HFF-Myc (cell line): ENCODE measurements at regions not wholly inside any gene's neighbourhood (a gene's known extent, or its start where the extent isn't known, plus 50 kb on each side); places are given as distances from the start of the nearest gene placed in this dataset.

Source experiments
- DNase-seq: peaks from one replicate; pipeline ENCODE4 v3.0.0-alpha.2; 2011; ENCODE audit warnings: low read depth; ENCODE audit errors: extremely low read depth
- H3K4me3 ChIP-seq: replicated peaks from 2 replicates; pipeline ENCODE4 v1.5.1; 2011; ENCODE audit warnings: low read depth, mild to moderate bottlenecking, control low read depth, low read length
- CTCF ChIP-seq: IDR thresholded peaks from 2 replicates; pipeline ENCODE4 v1.5.1; 2012; ENCODE audit warnings: mild to moderate bottlenecking, low read depth, low read length, control low read depth; ENCODE audit errors: missing control alignments

DNA sequence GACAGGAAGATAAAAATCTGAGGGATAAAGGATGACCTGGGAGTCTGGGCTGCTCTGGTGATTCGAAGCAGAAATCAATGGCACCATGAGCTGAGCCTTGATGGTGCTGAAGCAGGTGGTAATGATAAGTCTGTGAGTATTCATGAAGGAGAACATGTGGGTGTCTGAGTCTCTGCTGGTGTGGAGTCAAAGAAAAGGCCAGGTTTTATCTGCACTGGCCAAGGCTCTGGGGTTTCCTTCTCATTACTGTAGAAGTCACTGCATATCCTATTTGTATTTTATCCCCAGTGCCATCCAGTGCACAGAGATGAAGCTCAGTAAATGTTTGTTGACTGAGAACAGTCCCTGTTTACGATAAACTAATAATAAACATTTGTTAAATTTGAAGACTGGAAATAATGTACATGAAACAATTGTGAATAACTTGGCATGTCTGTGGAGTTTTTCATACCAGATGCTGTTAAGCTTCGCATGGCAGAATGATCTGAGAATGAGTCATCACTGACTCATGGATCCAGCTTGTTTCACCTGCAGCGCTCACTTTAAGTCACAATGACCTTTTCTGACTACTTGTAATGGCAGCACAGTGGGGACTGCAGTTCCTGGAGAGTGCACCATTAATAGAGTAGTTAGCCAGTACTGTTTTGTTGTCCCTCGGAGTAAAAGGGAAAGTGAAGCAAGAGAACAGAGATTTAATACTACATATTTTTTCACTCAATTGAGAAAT is 538.5 kb downstream of the HTR7 start:
- DNase-seq, result peak; percentile 92
- no peak overlapping the region for H3K4me3 ChIP-seq
- no peak for TF ChIP-seq CTCF

- no peak for DNase-seq
- H3K4me3 ChIP-seq, result no peak overlapping the region
- TF ChIP-seq CTCF, result no peak
Measured at GRCh38 chr10:90321132-90321816, 536.6 kb downstream of the HTR7 start.

GRCh38 chr10:90326498-90327267 is 531.2 kb downstream of the HTR7 start:
- no peak for DNase-seq
- H3K4me3 ChIP-seq, result no peak overlapping the region
- TF ChIP-seq CTCF, result no peak

- no peak for DNase-seq
- no peak overlapping the region for H3K4me3 ChIP-seq
- TF ChIP-seq CTCF, result no peak
Measured at GRCh38 chr10:90327611-90328010, 530.2 kb downstream of the HTR7 start.

DNA sequence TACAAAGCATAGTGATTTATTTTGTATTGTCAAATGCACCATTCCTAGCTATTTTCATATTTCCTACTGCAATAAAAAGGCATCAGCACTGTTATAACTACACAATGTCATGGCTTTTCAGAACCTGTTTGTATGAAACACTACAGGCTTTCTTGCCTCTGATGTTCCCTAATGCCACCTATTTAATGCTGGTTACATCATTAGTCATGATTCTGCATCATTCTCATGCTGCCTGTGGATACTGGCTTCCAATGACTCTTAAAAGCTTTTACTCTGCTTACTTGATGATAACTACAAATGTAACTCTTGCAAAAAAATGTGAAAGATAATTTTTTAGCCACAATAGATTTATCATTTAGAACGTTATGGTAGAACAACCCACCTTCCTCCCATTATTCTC is 529.4 kb downstream of the HTR7 start:
- no peak overlapping the region for H3K4me3 ChIP-seq
- no peak for TF ChIP-seq CTCF

DNA sequence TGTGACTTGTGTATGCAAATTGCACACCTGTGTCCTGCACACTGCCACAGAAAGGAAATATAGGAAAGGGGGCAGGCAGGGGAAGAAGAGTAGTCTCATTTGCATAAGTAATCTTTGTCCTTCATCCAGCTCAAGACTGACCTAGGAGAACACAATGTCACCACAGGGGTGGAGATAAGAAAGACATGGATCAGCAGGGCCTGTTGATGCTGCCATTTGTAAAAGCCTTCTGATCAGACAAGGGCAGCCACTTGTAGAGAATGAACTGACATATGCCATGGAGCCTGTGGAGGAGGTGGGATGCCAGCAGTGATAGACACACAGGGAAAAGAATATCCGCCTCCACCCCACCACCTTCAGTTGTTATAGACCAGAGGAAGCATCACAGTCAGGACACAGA is 528.9 kb downstream of the HTR7 start:
- DNase-seq, result no peak
- H3K4me3 ChIP-seq, result no peak overlapping the region
- no peak for TF ChIP-seq CTCF

More for the DNA sequence above, 529.4 kb downstream of the HTR7 start:
- DNase-seq, result no peak
